HL-60 (cell line): ENCODE measurements at regions not wholly inside any gene's neighbourhood (a gene's known extent, or its start where the extent isn't known, plus 50 kb on each side); places are given as distances from the start of the nearest gene placed in this dataset.

ENCODE experiments used
- DNase-seq, 2 experiments: peaks; one replicate each; pipeline ENCODE4 v3.0.0-alpha.2; 2010 to 2020; ENCODE audit warnings: low read depth in 1 of 2, low spot score in 1 of 2
- H3K27ac ChIP-seq: fragments of 250-450 bp; sonication (Bioruptor Pico); replicated peaks from 2 replicates; pipeline ENCODE4 v1.5.1; 2020; ENCODE audit warnings: mild to moderate bottlenecking, moderate library complexity
- H3K27me3 ChIP-seq: fragments of 250-450 bp; sonication (Bioruptor Pico); 2 replicates; pipeline ENCODE4 v1.5.1; 2021; ENCODE audit warnings: mild to moderate bottlenecking, moderate library complexity; ENCODE audit not compliant: insufficient read depth, poor library complexity, severe bottlenecking
- H3K4me3 ChIP-seq: replicated peaks from 2 replicates; pipeline ENCODE4 v1.5.1; 2011; ENCODE audit warnings: mild to moderate bottlenecking, control low read depth, low read length; ENCODE audit not compliant: insufficient read depth
- GABPA ChIP-seq: IDR thresholded peaks from 2 replicates; pipeline ENCODE4 v1.6.1; 2012; ENCODE audit warnings: low read depth
- POLR2AphosphoS5 ChIP-seq: IDR thresholded peaks from 2 replicates; pipeline ENCODE4 v1.6.1; 2012; ENCODE audit warnings: low read depth
- REST ChIP-seq: IDR thresholded peaks from 2 replicates; pipeline ENCODE4 v1.6.1; 2012; ENCODE audit warnings: low read depth; ENCODE audit not compliant: insufficient replicate concordance
- SPI1 ChIP-seq: IDR thresholded peaks from 2 replicates; pipeline ENCODE4 v1.6.1; 2012; ENCODE audit warnings: low read depth, mild to moderate bottlenecking, borderline replicate concordance
- TF ChIP-seq, protein P1 (sequence below): IDR thresholded peaks from one replicate; pipeline ENCODE4 v1.5.1; 2011; ENCODE audit warnings: low read length, control low read depth, inconsistent platforms; ENCODE audit not compliant: insufficient read depth

DNA sequence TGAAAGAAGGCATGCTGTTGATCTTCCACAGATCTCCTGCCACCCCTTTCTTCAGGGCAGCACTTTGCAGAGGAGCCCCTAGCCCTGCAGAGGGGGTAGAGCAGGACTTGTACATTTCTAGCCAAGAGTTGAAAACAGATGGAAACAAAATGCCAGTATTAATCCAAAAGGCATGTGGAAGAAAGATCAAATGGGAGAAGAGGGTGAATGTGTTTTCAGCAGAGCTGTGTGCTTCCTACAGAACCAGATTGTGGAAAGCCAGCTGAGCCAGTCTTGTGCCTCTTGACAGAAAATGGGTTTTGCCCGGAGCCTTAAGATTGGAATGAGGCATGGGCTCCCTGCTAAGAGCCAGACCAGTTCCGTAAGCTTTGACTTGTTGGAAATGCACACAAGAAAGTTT is 105.2 kb upstream of the TSPAN2 start:
- TF ChIP-seq, protein P1, sequence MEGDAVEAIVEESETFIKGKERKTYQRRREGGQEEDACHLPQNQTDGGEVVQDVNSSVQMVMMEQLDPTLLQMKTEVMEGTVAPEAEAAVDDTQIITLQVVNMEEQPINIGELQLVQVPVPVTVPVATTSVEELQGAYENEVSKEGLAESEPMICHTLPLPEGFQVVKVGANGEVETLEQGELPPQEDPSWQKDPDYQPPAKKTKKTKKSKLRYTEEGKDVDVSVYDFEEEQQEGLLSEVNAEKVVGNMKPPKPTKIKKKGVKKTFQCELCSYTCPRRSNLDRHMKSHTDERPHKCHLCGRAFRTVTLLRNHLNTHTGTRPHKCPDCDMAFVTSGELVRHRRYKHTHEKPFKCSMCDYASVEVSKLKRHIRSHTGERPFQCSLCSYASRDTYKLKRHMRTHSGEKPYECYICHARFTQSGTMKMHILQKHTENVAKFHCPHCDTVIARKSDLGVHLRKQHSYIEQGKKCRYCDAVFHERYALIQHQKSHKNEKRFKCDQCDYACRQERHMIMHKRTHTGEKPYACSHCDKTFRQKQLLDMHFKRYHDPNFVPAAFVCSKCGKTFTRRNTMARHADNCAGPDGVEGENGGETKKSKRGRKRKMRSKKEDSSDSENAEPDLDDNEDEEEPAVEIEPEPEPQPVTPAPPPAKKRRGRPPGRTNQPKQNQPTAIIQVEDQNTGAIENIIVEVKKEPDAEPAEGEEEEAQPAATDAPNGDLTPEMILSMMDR: no peak
- no peak for TF ChIP-seq REST
- no peak for TF ChIP-seq POLR2AphosphoS5
- no peak for TF ChIP-seq SPI1
- TF ChIP-seq GABPA: no peak
- H3K27me3 ChIP-seq: peaks cover 6% of the 10 kb centered on the region
- DNase-seq: no peak
- H3K27ac ChIP-seq: no peak overlapping the region
- H3K4me3 ChIP-seq: no peak overlapping the region

DNA sequence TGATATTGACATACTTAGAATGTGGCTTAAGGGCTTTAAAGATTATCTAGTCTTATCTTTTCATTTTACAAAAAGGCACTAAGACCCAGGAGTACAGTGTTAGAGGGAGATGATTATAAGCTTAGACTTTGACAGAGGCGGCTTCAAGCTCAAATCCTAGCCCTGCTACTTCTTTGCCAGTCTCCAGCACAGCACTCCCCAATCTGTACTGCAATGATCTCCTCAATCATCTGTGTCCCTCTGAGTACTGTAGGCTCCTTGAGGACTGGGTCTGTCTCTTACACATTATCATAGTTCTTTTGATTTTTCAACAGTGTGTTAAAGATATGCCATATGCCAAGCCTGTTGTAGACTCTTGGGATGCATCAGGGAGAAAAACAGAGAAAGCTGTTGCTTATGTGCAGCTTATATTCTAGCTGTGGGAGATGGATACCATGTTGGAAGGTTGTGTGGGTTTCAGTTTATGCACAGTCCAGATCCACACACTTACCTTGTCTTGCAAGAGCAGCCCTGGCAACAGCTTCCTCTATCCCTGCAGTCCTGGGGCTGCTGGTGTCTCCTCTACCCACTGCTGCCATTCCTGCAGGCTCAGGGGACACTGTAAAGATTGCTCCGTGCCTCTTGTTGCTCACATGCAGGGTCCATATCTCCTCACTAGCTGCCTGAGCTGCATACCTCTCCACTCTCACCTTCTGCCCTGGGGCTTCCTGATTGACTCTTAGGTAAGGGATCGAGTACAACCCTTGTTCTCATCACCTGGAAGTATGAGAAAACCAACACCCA is 103.9 kb upstream of the TSPAN2 start:
- Histone ChIP-seq H3K27me3 (peaks cover 6% of the 10 kb centered on the region), H3K4me3 (no peak overlapping the region), H3K27ac (no peak overlapping the region)
- TF ChIP-seq REST: no peak
- no peak for TF ChIP-seq GABPA
- no peak for TF ChIP-seq POLR2AphosphoS5
- TF ChIP-seq SPI1: no peak
- TF ChIP-seq, protein P1: no peak
- DNase-seq: no peak

- no peak for DNase-seq
- Histone ChIP-seq H3K27ac (no peak overlapping the region), H3K27me3 (peaks cover 6% of the 10 kb centered on the region), H3K4me3 (no peak overlapping the region)
- no peak for TF ChIP-seq REST
- no peak for TF ChIP-seq POLR2AphosphoS5
- TF ChIP-seq, protein P1: no peak
- no peak for TF ChIP-seq GABPA
- no peak for TF ChIP-seq SPI1
Measured at GRCh38 chr1:115192200-115192767, 103.0 kb upstream of the TSPAN2 start.
